H1 (cell line): ENCODE measurements at regions not wholly inside any gene's neighbourhood (a gene's known extent, or its start where the extent isn't known, plus 50 kb on each side); places are given as distances from the start of the nearest gene placed in this dataset.

ENCODE experiments used
- CREB1 ChIP-seq: IDR thresholded peaks from 2 replicates; pipeline ENCODE4 v1.6.1; 2012; ENCODE audit warnings: inconsistent platforms
- HDAC2 ChIP-seq, 2 experiments: fragments of 300-600 bp in 1 of 2; sonication (generic) in 1 of 2; IDR thresholded peaks; 2 replicates each; pipeline ENCODE4 v1.6.1; 2011 to 2012; ENCODE audit warnings: low read depth in 2 of 2, low read length in 2 of 2, mild to moderate bottlenecking in 2 of 2, moderate library complexity in 2 of 2, borderline replicate concordance in 1 of 2, inconsistent platforms in 1 of 2
- MAFK ChIP-seq: IDR thresholded peaks from 2 replicates; pipeline ENCODE4 v1.6.1; 2012; ENCODE audit warnings: low read depth, mild to moderate bottlenecking, improper control_type of control experiment, low read length
- MAX ChIP-seq: IDR thresholded peaks from 2 replicates; pipeline ENCODE4 v1.6.1; 2012; ENCODE audit warnings: inconsistent platforms
- POU5F1 ChIP-seq: IDR thresholded peaks from 2 replicates; pipeline ENCODE4 v1.6.1; 2011; ENCODE audit warnings: low read depth, mild to moderate bottlenecking, low read length, moderate library complexity
- SIX5 ChIP-seq: IDR thresholded peaks from 2 replicates; pipeline ENCODE4 v1.6.1; 2011; ENCODE audit warnings: mild to moderate bottlenecking, low read depth, low read length
- YY1 ChIP-seq: IDR thresholded peaks from 2 replicates; pipeline ENCODE4 v1.6.1; 2011; ENCODE audit warnings: low read depth, mild to moderate bottlenecking, low read length

- TF ChIP-seq SIX5 (no peak), MAX (no peak), CREB1 (no peak), YY1 (no peak), HDAC2 (IDR thresholded peaks at IDR 0.05; ENCODE audit: borderline replicate concordance in 1 of 2, low read depth in 2 of 2, low read length in 2 of 2) (no peak), POU5F1 (no peak), MAFK (no peak)
Observed at GRCh38 chr18:73733376-73733775, 414.3 kb downstream of the FBXO15 start (continued).
